GM23338 (cell line): ENCODE measurements at regions not wholly inside any gene's neighbourhood (a gene's known extent, or its start where the extent isn't known, plus 50 kb on each side); places are given as distances from the start of the nearest gene placed in this dataset.
A peak's percentile ranks its signal among the peaks of the same experiment; 100 is the strongest.

ENCODE experiments used
- ATAC-seq: fragments of 200-7000 bp; cut with Tn5 transposase; 3 replicates; pipeline ENCODE4 v1.9.1; 2020
- DNase-seq: peaks from one replicate; pipeline ENCODE4 v3.0.0-alpha.2; 2015; ENCODE audit warnings: low spot score
- H2AFZ ChIP-seq: fragments of 200-600 bp; sonication (generic); 2 replicates; pipeline ENCODE4 v1.8.0; 2016; ENCODE audit warnings: antibody characterized with exemption, mild to moderate bottlenecking, moderate library complexity
- H3F3A ChIP-seq: fragments of 200-600 bp; sonication (generic); replicated peaks from 2 replicates; pipeline ENCODE4 v1.8.0; 2017; ENCODE audit warnings: antibody characterized with exemption, mixed run types, low read depth
- H3K27ac ChIP-seq: fragments of 200-600 bp; sonication (generic); 2 replicates; pipeline ENCODE4 v1.6.1; 2016; ENCODE audit warnings: low read depth
- H3K27me3 ChIP-seq: fragments of 200-600 bp; sonication (generic); 2 replicates; pipeline ENCODE4 v1.8.0; 2016; ENCODE audit warnings: mild to moderate bottlenecking, mixed run types, moderate library complexity; ENCODE audit not compliant: insufficient read depth
- H3K36me3 ChIP-seq: fragments of 200-600 bp; sonication (generic); 2 replicates; pipeline ENCODE4 v1.8.0; 2016; ENCODE audit warnings: mild to moderate bottlenecking; ENCODE audit not compliant: insufficient read depth
- H3K4me1 ChIP-seq: fragments of 200-600 bp; sonication (generic); 2 replicates; pipeline ENCODE4 v1.8.0; 2016; ENCODE audit warnings: mild to moderate bottlenecking, moderate library complexity; ENCODE audit not compliant: insufficient read depth
- H3K4me2 ChIP-seq: fragments of 200-600 bp; sonication (generic); 2 replicates; pipeline ENCODE4 v1.7.1; 2017; ENCODE audit warnings: mixed run types
- H3K4me3 ChIP-seq: fragments of 200-600 bp; sonication (generic); 2 replicates; pipeline ENCODE4 v1.6.1; 2016; ENCODE audit warnings: mixed run types
- H3K79me2 ChIP-seq: fragments of 200-600 bp; sonication (generic); replicated peaks from 2 replicates; pipeline ENCODE4 v1.8.0; 2017; ENCODE audit warnings: mild to moderate bottlenecking; ENCODE audit not compliant: insufficient read depth
- H3K9me2 ChIP-seq: fragments of 200-600 bp; sonication (generic); 2 replicates; pipeline ENCODE4 v1.8.0; 2017; ENCODE audit not compliant: insufficient read depth
- H4K20me1 ChIP-seq: fragments of 200-600 bp; sonication (generic); replicated peaks from 2 replicates; pipeline ENCODE4 v1.8.0; 2017; ENCODE audit warnings: mild to moderate bottlenecking; ENCODE audit not compliant: insufficient read depth
- H3K27ac Mint-ChIP-seq: 2 replicates; pipeline ENCODE4 v1.8.0; 2020; ENCODE audit warnings: inconsistent platforms, mild to moderate bottlenecking, moderate library complexity, mixed read lengths
- H3K27me3 Mint-ChIP-seq: 3 replicates; pipeline ENCODE4 v1.8.0; 2022; ENCODE audit warnings: low read depth, mild to moderate bottlenecking, moderate library complexity, mixed read lengths, inconsistent platforms; ENCODE audit not compliant: insufficient read depth, poor library complexity
- H3K36me3 Mint-ChIP-seq: 3 replicates; pipeline ENCODE4 v1.8.0; 2021; ENCODE audit warnings: low read depth, mild to moderate bottlenecking, inconsistent platforms, moderate library complexity, mixed read lengths
- H3K4me1 Mint-ChIP-seq: 3 replicates; pipeline ENCODE4 v1.8.0; 2020; ENCODE audit warnings: mild to moderate bottlenecking, inconsistent platforms, mixed read lengths
- H3K4me3 Mint-ChIP-seq: 3 replicates; pipeline ENCODE4 v1.8.0; 2021; ENCODE audit warnings: moderate library complexity, mild to moderate bottlenecking, inconsistent platforms, mixed read lengths
- H3K9me3 Mint-ChIP-seq: 3 replicates; pipeline ENCODE4 v1.8.0; 2020; ENCODE audit warnings: moderate library complexity, mild to moderate bottlenecking, inconsistent platforms, mixed read lengths
- ETS1 ChIP-seq: IDR thresholded peaks from 2 replicates; pipeline ENCODE4 v1.6.1; 2016; ENCODE audit warnings: antibody characterized with exemption
- EZH2 ChIP-seq: fragments of 200-600 bp; sonication (generic); IDR thresholded peaks from one replicate; pipeline ENCODE4 v1.8.0; 2017; ENCODE audit warnings: antibody characterized with exemption, mild to moderate bottlenecking, low read depth; ENCODE audit not compliant: unreplicated experiment
- EZH2phosphoT487 ChIP-seq: fragments of 200-600 bp; sonication (generic); IDR thresholded peaks from one replicate; pipeline ENCODE4 v1.8.1; 2018; ENCODE audit warnings: antibody characterized with exemption; ENCODE audit not compliant: unreplicated experiment
- JUNB ChIP-seq: IDR thresholded peaks from one replicate; pipeline ENCODE4 v1.6.1; 2016; ENCODE audit warnings: antibody characterized with exemption; ENCODE audit not compliant: unreplicated experiment
- NANOG ChIP-seq: IDR thresholded peaks from 2 replicates; pipeline ENCODE4 v1.6.1; 2016; ENCODE audit warnings: antibody characterized with exemption, borderline replicate concordance
- POLR2AphosphoS5 ChIP-seq: IDR thresholded peaks from 2 replicates; pipeline ENCODE4 v1.6.1; 2016; ENCODE audit warnings: antibody characterized with exemption, low read depth
- REST ChIP-seq: IDR thresholded peaks from one replicate; pipeline ENCODE4 v1.6.1; 2018; ENCODE audit warnings: antibody characterized with exemption; ENCODE audit not compliant: unreplicated experiment
- ZNF114 ChIP-seq: fragments of 250-450 bp; sonication (Bioruptor Pico); IDR thresholded peaks from 2 replicates; pipeline ENCODE4 v1.5.0; 2020; ENCODE audit warnings: mild to moderate bottlenecking, moderate library complexity
- ZNF331 ChIP-seq: fragments of 250-450 bp; sonication (Bioruptor Pico); IDR thresholded peaks from 2 replicates; pipeline ENCODE4 v1.5.0; 2020; ENCODE audit warnings: low read depth, mild to moderate bottlenecking, moderate library complexity
- ZNF462 ChIP-seq: fragments of 250-450 bp; sonication (Bioruptor Pico); IDR thresholded peaks from 2 replicates; pipeline ENCODE4 v1.5.0; 2020; ENCODE audit warnings: mild to moderate bottlenecking, moderate library complexity

- 0 out of 2 replicates have a peak, but pooled peaks cover 5% of the 10 kb centered on the region for H3K9me2 ChIP-seq
- H3K27me3 Mint-ChIP-seq, result peaks cover 1% of the 10 kb centered on the region
- no peak overlapping the region for H3K27ac ChIP-seq
- H3K36me3 Mint-ChIP-seq, result no peaks in the 10 kb centered on the region
- H3K9me3 Mint-ChIP-seq, result no peaks in the 10 kb centered on the region; the same call in 2 of the 3 replicates
- no peaks in the 10 kb centered on the region for H3K27me3 ChIP-seq
- no peak overlapping the region for H3K4me3 Mint-ChIP-seq
- no peak overlapping the region for H2AFZ ChIP-seq
- no peaks in the 10 kb centered on the region for H3K36me3 ChIP-seq
- no peak overlapping the region for H3K4me3 ChIP-seq
- H3K79me2 ChIP-seq, result peaks cover 5% of the 10 kb centered on the region
- H3K4me1 Mint-ChIP-seq, result peaks cover 68% of the 10 kb centered on the region
- no peaks in the 10 kb centered on the region for H3F3A ChIP-seq
- no peak for TF ChIP-seq ETS1
- no peak for TF ChIP-seq EZH2
- TF ChIP-seq REST, result no peak
- TF ChIP-seq POLR2AphosphoS5, result no peak
- TF ChIP-seq ZNF114, result no peak
- no peak for TF ChIP-seq NANOG
- peaks cover 40% of the 10 kb centered on the region for H3K4me1 ChIP-seq
- no peak overlapping the region for H3K4me2 ChIP-seq
- H3K27ac Mint-ChIP-seq, result peak overlapping the region; percentile 68; the same call in 1 of the 2 replicates
- ATAC-seq (no peak), DNase-seq (no peak)
- H4K20me1 ChIP-seq, result no peaks in the 10 kb centered on the region
Observed at GRCh38 chr13:107819071-107819470, 396.3 kb downstream of the LIG4 start.

- peak; percentile 75 for DNase-seq
- Histone ChIP-seq H3K4me3 (peak overlapping the region; percentile 4), H3K27me3 (no peaks in the 10 kb centered on the region), H3K9me2 (0 out of 2 replicates have a peak, but pooled peaks cover 5% of the 10 kb centered on the region), H3K79me2 (peaks cover 5% of the 10 kb centered on the region), H3K4me2 (peak overlapping the region; percentile 29), H3K27ac (peak overlapping the region; percentile 70), H4K20me1 (no peaks in the 10 kb centered on the region), H3K36me3 (no peaks in the 10 kb centered on the region), H2AFZ (no peak overlapping the region), H3K4me1 (peaks cover 40% of the 10 kb centered on the region), H3F3A (no peaks in the 10 kb centered on the region)
- Mint-ChIP-seq H3K9me3 (no peaks in the 10 kb centered on the region; the same call in 2 of the 3 replicates), H3K27ac (peak overlapping the region; percentile 95), H3K4me3 (peak overlapping the region; percentile 49; the same call in 2 of the 3 replicates), H3K4me1 (peaks cover 61% of the 10 kb centered on the region), H3K36me3 (no peaks in the 10 kb centered on the region), H3K27me3 (peaks cover 1% of the 10 kb centered on the region)
- peak; percentile 99 for ATAC-seq
- TF ChIP-seq ZNF462 (CRISPR knock-in tag), result peak; percentile 79
- TF ChIP-seq ZNF114, result no peak
- TF ChIP-seq ZNF331 (CRISPR knock-in tag), result no peak
- peak; percentile 50; the same call in 1 of the 2 replicates for TF ChIP-seq NANOG
- TF ChIP-seq EZH2, result no peak
- no peak for TF ChIP-seq EZH2phosphoT487
- TF ChIP-seq JUNB, result no peak
Observed at GRCh38 chr13:107817647-107818287, 397.6 kb downstream of the LIG4 start.
